ENCODE measurements at regions not wholly inside any gene's neighbourhood (a gene's known extent, or its start where the extent isn't known, plus 50 kb on each side); places are given as distances from the start of the nearest gene placed in this dataset.

DNA sequence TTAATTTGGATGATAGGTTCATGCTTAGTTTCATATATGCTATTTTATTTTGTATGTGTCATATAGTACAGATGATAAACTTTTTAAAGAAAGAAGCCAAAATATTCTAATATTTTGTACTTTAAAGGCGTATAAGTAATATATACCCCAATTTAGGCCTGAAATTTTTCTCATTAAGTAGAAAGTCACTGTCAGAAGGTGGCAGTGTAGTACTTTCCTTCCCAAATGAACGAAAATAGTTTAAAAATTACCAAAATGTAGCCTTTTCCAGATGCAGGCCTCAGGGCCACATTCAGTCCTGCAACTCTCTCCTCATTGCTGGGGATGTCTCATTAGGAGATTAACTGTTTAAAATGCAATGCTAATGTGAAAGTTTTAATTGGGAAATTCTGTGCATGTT is 1263.6 kb downstream of the C4orf33 start:
- Histone ChIP-seq H3K9ac (ENCODE audit: low read length) (no peak overlapping the region), H2BK120ac (ENCODE audit: insufficient read depth, low read length, poor library complexity) (no peak overlapping the region), H3K9me3 (ENCODE audit: insufficient read depth, low read depth, low read length) (no peaks in the 10 kb centered on the region), H2BK5ac (ENCODE audit: low read depth, low read length, poor library complexity) (no peak overlapping the region), H3K79me1 (ENCODE audit: low read length) (no peaks in the 10 kb centered on the region), H4K12ac (ENCODE audit: low read depth, low read length) (no peak overlapping the region), H2BK12ac (ENCODE audit: low read length) (no peak overlapping the region), H3K14ac (ENCODE audit: low read length) (no peak overlapping the region), H3K23ac (ENCODE audit: low read length) (no peak overlapping the region), H3K27ac (ENCODE audit: low read depth, low read length) (no peak overlapping the region), H4K91ac (ENCODE audit: low read depth, low read length) (no peak overlapping the region), H3K4ac (ENCODE audit: low read depth, low read length) (no peak overlapping the region), H3K4me2 (ENCODE audit: low read length) (no peak overlapping the region), H3K4me1 (ENCODE audit: control insufficient read depth in 1 of 2, insufficient read depth in 2 of 2, low read length in 2 of 2) (no peaks in the 10 kb centered on the region), H2AFZ (ENCODE audit: insufficient read depth, low read length, poor library complexity) (no peak overlapping the region), H2AK5ac (ENCODE audit: low read length) (no peak overlapping the region), H4K8ac (ENCODE audit: low read depth, low read length) (no peak overlapping the region), H3K36me3 (ENCODE audit: control insufficient read depth in 1 of 2, insufficient read depth in 2 of 2, low read length in 2 of 2) (no peaks in the 10 kb centered on the region), H3K4me3 (ENCODE audit: low read depth, low read length) (no peak overlapping the region), H3K27me3 (ENCODE audit: insufficient read depth, low read length) (no peaks in the 10 kb centered on the region), H3K79me2 (ENCODE audit: control insufficient read depth, insufficient read depth, low read length, poor library complexity) (no peaks in the 10 kb centered on the region), H3K18ac (ENCODE audit: low read length) (no peak overlapping the region)
- WGBS (ENCODE audit: extremely low coverage, insufficient coverage, insufficient read length), result no CpG with 5 or more reads among the region's 2 CpGs
- peak in 1 of 2 donors; percentile 34 for DNase-seq

DNA sequence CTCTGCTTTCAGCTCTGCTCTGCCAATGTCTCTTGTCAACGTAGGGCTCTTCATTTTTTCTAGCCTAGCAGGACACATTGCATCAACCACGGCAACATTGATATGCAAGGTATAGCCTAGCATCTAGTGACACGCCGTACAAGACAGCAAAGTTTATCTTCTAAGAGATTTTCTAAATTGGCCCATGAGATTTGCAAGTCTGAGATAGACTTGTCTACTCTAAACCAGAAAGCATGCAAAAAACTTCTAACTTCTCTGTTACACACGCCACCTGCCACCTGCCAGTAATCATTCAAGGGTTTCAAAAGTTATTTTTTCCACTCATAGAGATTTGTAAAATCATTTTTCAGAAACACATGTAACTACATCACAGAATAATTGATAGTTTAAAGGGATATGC is 1265.7 kb downstream of the C4orf33 start:
- H3K4me1 ChIP-seq (ENCODE audit: control insufficient read depth in 1 of 2, insufficient read depth in 2 of 2, low read length in 2 of 2), result no peaks in the 10 kb centered on the region
- H3K4ac ChIP-seq (ENCODE audit: low read depth, low read length), result no peak overlapping the region
- no peak overlapping the region for H3K18ac ChIP-seq (ENCODE audit: low read length)
- H4K12ac ChIP-seq (ENCODE audit: low read depth, low read length), result no peak overlapping the region
- no peak overlapping the region for H3K27ac ChIP-seq (ENCODE audit: low read depth, low read length)
- no peaks in the 10 kb centered on the region for H3K79me2 ChIP-seq (ENCODE audit: control insufficient read depth, insufficient read depth, low read length, poor library complexity)
- no peak overlapping the region for H2AK5ac ChIP-seq (ENCODE audit: low read length)
- H4K91ac ChIP-seq (ENCODE audit: low read depth, low read length), result no peak overlapping the region
- no peaks in the 10 kb centered on the region for H3K27me3 ChIP-seq (ENCODE audit: insufficient read depth, low read length)
- H3K4me3 ChIP-seq (ENCODE audit: low read depth, low read length), result no peak overlapping the region
- no peak overlapping the region for H3K14ac ChIP-seq (ENCODE audit: low read length)
- H3K36me3 ChIP-seq (ENCODE audit: control insufficient read depth in 1 of 2, insufficient read depth in 2 of 2, low read length in 2 of 2), result no peaks in the 10 kb centered on the region
- no peak overlapping the region for H2AFZ ChIP-seq (ENCODE audit: insufficient read depth, low read length, poor library complexity)
- no peak overlapping the region for H3K4me2 ChIP-seq (ENCODE audit: low read length)
- H3K9me3 ChIP-seq (ENCODE audit: insufficient read depth, low read depth, low read length), result no peaks in the 10 kb centered on the region
- DNase-seq, result no peak
- no peak overlapping the region for H3K9ac ChIP-seq (ENCODE audit: low read length)
- no peak overlapping the region for H3K23ac ChIP-seq (ENCODE audit: low read length)
- no peak overlapping the region for H2BK12ac ChIP-seq (ENCODE audit: low read length)
- no peaks in the 10 kb centered on the region for H3K79me1 ChIP-seq (ENCODE audit: low read length)
- no CpG with 5 or more reads among the region's 5 CpGs for WGBS (ENCODE audit: extremely low coverage, insufficient coverage, insufficient read length)
- no peak overlapping the region for H2BK5ac ChIP-seq (ENCODE audit: low read depth, low read length, poor library complexity)
- no peak overlapping the region for H2BK120ac ChIP-seq (ENCODE audit: insufficient read depth, low read length, poor library complexity)
- no peak overlapping the region for H4K8ac ChIP-seq (ENCODE audit: low read depth, low read length)

DNA sequence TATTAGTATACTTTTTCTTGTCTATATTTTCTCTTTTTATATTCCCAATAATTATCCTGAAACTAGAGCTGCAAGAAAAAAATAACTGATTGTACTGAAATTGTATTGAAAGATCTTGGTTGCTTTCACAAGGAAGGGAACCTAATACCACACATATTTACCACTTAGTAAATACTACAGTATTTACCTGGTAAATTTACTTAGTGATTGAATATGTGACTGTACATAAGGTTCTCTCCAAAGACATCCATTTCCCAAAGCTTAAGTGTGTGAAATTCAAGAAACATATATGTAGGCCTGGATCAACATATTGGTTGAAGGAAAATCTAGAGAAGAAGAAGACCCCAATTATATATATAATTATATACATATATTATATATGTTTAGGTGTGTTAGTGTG is 1272.7 kb downstream of the C4orf33 start:
- Histone ChIP-seq H2BK12ac (ENCODE audit: low read length) (no peak overlapping the region), H3K14ac (ENCODE audit: low read length) (no peak overlapping the region), H3K9ac (ENCODE audit: low read length) (no peak overlapping the region), H3K4ac (ENCODE audit: low read depth, low read length) (no peak overlapping the region), H4K8ac (ENCODE audit: low read depth, low read length) (no peak overlapping the region), H2AFZ (ENCODE audit: insufficient read depth, low read length, poor library complexity) (no peak overlapping the region), H3K4me1 (ENCODE audit: control insufficient read depth in 1 of 2, insufficient read depth in 2 of 2, low read length in 2 of 2) (no peaks in the 10 kb centered on the region), H3K9me3 (ENCODE audit: insufficient read depth, low read depth, low read length) (no peaks in the 10 kb centered on the region), H3K27me3 (ENCODE audit: insufficient read depth, low read length) (no peaks in the 10 kb centered on the region), H3K79me1 (ENCODE audit: low read length) (no peaks in the 10 kb centered on the region), H3K79me2 (ENCODE audit: control insufficient read depth, insufficient read depth, low read length, poor library complexity) (no peaks in the 10 kb centered on the region), H3K4me2 (ENCODE audit: low read length) (no peak overlapping the region), H3K36me3 (ENCODE audit: control insufficient read depth in 1 of 2, insufficient read depth in 2 of 2, low read length in 2 of 2) (no peaks in the 10 kb centered on the region), H2BK5ac (ENCODE audit: low read depth, low read length, poor library complexity) (no peak overlapping the region), H3K27ac (ENCODE audit: low read depth, low read length) (no peak overlapping the region), H3K4me3 (ENCODE audit: low read depth, low read length) (no peak overlapping the region), H2AK5ac (ENCODE audit: low read length) (no peak overlapping the region), H3K18ac (ENCODE audit: low read length) (no peak overlapping the region), H2BK120ac (ENCODE audit: insufficient read depth, low read length, poor library complexity) (no peak overlapping the region), H4K12ac (ENCODE audit: low read depth, low read length) (no peak overlapping the region), H4K91ac (ENCODE audit: low read depth, low read length) (no peak overlapping the region), H3K23ac (ENCODE audit: low read length) (no peak overlapping the region)
- no peak for DNase-seq

DNA sequence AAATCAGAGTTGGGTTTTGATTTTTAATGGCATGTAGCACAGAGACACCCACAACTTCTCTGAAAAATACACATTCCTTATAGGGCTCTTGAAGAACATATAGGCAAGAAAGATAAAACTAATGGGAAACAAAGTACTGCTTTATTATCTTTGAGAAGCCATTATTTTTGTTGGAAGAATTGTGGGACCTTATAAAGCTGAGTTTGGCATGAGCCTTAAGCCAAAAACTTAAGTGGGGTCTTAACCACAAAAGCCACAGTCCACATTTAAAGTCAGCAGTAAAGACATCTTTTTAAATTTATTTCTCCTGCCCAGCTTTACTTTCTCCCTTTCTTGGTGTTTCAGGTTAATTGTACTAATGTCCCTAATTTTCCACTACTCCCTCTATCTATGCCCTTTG is 1297.3 kb downstream of the C4orf33 start:
- no peaks in the 10 kb centered on the region for H3K27me3 ChIP-seq (ENCODE audit: insufficient read depth, low read length)
- no peaks in the 10 kb centered on the region for H3K36me3 ChIP-seq (ENCODE audit: control insufficient read depth in 1 of 2, insufficient read depth in 2 of 2, low read length in 2 of 2)
- H3K9ac ChIP-seq (ENCODE audit: low read length), result no peak overlapping the region
- H3K27ac ChIP-seq (ENCODE audit: low read depth, low read length), result no peak overlapping the region
- H2BK12ac ChIP-seq (ENCODE audit: low read length), result no peak overlapping the region
- no peak overlapping the region for H3K18ac ChIP-seq (ENCODE audit: low read length)
- no peak for DNase-seq
- no peaks in the 10 kb centered on the region for H3K9me3 ChIP-seq (ENCODE audit: insufficient read depth, low read depth, low read length)
- no peak overlapping the region for H3K4me3 ChIP-seq (ENCODE audit: low read depth, low read length)
- no peak overlapping the region for H4K91ac ChIP-seq (ENCODE audit: low read depth, low read length)
- no peak overlapping the region for H3K23ac ChIP-seq (ENCODE audit: low read length)
- no peak overlapping the region for H4K12ac ChIP-seq (ENCODE audit: low read depth, low read length)
- no peak overlapping the region for H2BK5ac ChIP-seq (ENCODE audit: low read depth, low read length, poor library complexity)
- H2BK120ac ChIP-seq (ENCODE audit: insufficient read depth, low read length, poor library complexity), result no peak overlapping the region
- H2AFZ ChIP-seq (ENCODE audit: insufficient read depth, low read length, poor library complexity), result no peak overlapping the region
- H3K4ac ChIP-seq (ENCODE audit: low read depth, low read length), result no peak overlapping the region
- H3K79me1 ChIP-seq (ENCODE audit: low read length), result no peaks in the 10 kb centered on the region
- no peaks in the 10 kb centered on the region for H3K79me2 ChIP-seq (ENCODE audit: control insufficient read depth, insufficient read depth, low read length, poor library complexity)
- H4K8ac ChIP-seq (ENCODE audit: low read depth, low read length), result no peak overlapping the region
- H3K4me2 ChIP-seq (ENCODE audit: low read length), result no peak overlapping the region
- no peak overlapping the region for H2AK5ac ChIP-seq (ENCODE audit: low read length)
- H3K14ac ChIP-seq (ENCODE audit: low read length), result no peak overlapping the region
- no peaks in the 10 kb centered on the region for H3K4me1 ChIP-seq (ENCODE audit: control insufficient read depth in 1 of 2, insufficient read depth in 2 of 2, low read length in 2 of 2)

DNA sequence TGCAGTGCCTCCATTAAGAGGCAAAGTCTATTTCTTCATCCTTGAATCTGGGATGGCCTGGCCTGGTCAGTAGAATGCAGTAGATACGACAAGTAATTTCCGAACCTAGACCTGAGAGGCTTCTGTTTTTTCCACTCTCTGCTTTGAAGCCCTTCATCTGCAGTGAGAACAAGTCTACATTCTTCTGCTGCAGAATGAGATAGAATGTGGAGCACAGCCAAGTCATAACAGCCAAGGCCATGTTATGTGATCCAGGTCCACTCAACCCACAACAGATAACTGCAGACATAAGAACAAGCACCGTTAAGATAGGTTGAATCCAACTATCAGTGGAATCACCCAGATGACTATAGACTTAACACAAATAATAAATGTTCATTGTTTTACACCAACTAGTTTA is 1297.7 kb downstream of the C4orf33 start:
- Histone ChIP-seq H2AFZ (ENCODE audit: insufficient read depth, low read length, poor library complexity) (no peak overlapping the region), H4K91ac (ENCODE audit: low read depth, low read length) (no peak overlapping the region), H2BK12ac (ENCODE audit: low read length) (no peak overlapping the region), H3K79me1 (ENCODE audit: low read length) (no peaks in the 10 kb centered on the region), H3K36me3 (ENCODE audit: control insufficient read depth in 1 of 2, insufficient read depth in 2 of 2, low read length in 2 of 2) (no peaks in the 10 kb centered on the region), H2BK120ac (ENCODE audit: insufficient read depth, low read length, poor library complexity) (no peak overlapping the region), H4K12ac (ENCODE audit: low read depth, low read length) (no peak overlapping the region), H3K4ac (ENCODE audit: low read depth, low read length) (no peak overlapping the region), H3K23ac (ENCODE audit: low read length) (no peak overlapping the region), H3K27me3 (ENCODE audit: insufficient read depth, low read length) (no peaks in the 10 kb centered on the region), H2AK5ac (ENCODE audit: low read length) (no peak overlapping the region), H3K9me3 (ENCODE audit: insufficient read depth, low read depth, low read length) (no peaks in the 10 kb centered on the region), H3K79me2 (ENCODE audit: control insufficient read depth, insufficient read depth, low read length, poor library complexity) (no peaks in the 10 kb centered on the region), H3K4me3 (ENCODE audit: low read depth, low read length) (no peak overlapping the region), H2BK5ac (ENCODE audit: low read depth, low read length, poor library complexity) (no peak overlapping the region), H3K14ac (ENCODE audit: low read length) (no peak overlapping the region), H3K9ac (ENCODE audit: low read length) (no peak overlapping the region), H3K18ac (ENCODE audit: low read length) (no peak overlapping the region), H4K8ac (ENCODE audit: low read depth, low read length) (no peak overlapping the region), H3K4me1 (ENCODE audit: control insufficient read depth in 1 of 2, insufficient read depth in 2 of 2, low read length in 2 of 2) (no peaks in the 10 kb centered on the region), H3K27ac (ENCODE audit: low read depth, low read length) (no peak overlapping the region), H3K4me2 (ENCODE audit: low read length) (no peak overlapping the region)
- WGBS (ENCODE audit: extremely low coverage, insufficient coverage, insufficient read length), result no CpG with 5 or more reads among the region's 3 CpGs
- no peak for DNase-seq
